ENCODE measurements at regions not wholly inside any gene's neighbourhood (a gene's known extent, or its start where the extent isn't known, plus 50 kb on each side); places are given as distances from the start of the nearest gene placed in this dataset.
"Not testable (repeated sequence)": the region's sequence is repeated elsewhere in the genome, so short reads cannot be mapped to it uniquely, and the experiment has no call there.

DNA sequence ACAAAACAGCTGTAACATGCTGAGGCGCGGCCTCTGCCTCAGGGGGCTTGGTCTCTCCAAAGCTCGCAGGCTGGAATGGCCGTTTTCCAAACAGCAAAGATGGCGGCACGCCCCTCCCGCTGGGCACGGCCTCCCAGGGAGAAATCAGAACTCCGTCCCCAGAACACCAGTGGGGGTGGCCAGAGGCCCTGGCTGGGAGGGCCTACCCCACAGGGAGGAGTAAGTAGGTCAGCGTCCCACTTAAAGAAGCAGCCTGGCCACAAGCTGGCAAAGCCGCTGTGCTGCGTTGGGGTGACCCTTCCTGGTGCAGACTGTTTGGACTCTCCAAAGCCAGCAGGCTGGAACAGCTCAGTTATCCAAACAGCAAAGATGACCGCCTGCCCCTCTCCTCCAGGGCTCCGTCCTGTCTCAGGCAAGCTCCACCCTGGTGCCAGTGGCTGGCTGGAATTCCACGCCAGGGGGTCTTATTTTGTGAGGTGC, 862.8 kb downstream of the TRIML1 start:
- TF ChIP-seq, protein P1, sequence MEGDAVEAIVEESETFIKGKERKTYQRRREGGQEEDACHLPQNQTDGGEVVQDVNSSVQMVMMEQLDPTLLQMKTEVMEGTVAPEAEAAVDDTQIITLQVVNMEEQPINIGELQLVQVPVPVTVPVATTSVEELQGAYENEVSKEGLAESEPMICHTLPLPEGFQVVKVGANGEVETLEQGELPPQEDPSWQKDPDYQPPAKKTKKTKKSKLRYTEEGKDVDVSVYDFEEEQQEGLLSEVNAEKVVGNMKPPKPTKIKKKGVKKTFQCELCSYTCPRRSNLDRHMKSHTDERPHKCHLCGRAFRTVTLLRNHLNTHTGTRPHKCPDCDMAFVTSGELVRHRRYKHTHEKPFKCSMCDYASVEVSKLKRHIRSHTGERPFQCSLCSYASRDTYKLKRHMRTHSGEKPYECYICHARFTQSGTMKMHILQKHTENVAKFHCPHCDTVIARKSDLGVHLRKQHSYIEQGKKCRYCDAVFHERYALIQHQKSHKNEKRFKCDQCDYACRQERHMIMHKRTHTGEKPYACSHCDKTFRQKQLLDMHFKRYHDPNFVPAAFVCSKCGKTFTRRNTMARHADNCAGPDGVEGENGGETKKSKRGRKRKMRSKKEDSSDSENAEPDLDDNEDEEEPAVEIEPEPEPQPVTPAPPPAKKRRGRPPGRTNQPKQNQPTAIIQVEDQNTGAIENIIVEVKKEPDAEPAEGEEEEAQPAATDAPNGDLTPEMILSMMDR (IDR thresholded peaks at IDR 0.05; ENCODE audit: low read depth, low read length), result no peak
- no peak overlapping the region for H3K4me3 ChIP-seq (ENCODE audit: low read depth, low read length)

DNA sequence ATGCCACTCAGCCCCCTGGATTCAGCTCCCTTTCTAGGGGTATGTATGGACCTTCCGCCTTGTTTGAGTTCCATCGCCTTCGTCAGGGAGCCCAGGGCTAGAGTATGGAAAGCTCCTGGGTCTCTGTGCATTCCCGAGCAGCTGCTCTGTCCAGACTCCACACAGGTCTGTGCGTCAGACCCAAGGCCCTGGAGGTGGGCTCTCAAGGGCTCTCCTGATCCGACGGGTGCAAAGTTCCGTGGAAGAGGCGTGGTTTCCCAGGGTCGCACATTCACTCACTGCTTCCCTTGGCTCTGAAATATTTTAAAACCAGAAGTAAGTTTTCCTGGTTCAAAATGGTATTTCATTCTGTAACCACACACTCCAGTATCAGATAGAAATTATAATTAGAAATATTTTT, 863.2 kb downstream of the TRIML1 start:
- TF ChIP-seq, protein P1 (IDR thresholded peaks at IDR 0.05; ENCODE audit: low read depth, low read length), result no peak
- no peak overlapping the region for H3K4me3 ChIP-seq (ENCODE audit: low read depth, low read length)

DNA sequence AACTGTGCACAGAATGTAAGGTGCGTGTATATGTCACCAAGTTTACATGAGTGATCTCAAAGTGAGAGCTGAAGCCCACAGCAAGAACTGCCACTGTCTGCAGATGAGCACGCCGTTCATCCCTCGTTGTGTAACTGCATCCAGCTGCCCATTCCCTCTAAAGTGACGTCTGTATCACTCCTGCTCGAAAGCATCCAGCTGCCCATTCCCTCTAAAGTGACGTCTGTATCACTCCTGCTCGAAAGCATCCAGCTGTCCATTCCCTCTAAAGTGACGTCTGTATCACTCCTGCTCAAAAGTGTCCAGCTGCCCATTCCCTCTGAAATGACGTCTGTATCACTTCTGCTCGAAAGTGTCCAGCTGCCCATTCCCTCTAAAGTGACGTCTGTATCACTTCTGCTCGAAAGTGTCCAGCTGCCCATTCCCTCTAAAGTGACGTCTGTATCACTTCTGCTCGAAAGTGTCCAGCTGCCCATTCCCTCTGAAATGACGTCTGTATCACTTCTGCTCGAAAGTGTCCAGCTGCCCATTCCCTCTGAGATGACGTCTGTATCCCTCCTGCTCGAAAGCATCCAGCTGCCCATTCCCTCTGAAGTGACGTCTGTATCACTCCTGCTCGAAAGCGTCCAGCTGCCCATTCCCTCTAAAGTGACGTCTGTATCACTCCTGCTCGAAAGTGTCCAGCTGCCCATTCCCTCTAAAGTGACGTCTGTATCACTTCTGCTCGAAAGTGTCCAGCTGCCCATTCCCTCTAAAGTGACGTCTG, 871.4 kb downstream of the TRIML1 start:
- H3K4me3 ChIP-seq (ENCODE audit: low read depth, low read length), result not testable (repeated sequence)

DNA sequence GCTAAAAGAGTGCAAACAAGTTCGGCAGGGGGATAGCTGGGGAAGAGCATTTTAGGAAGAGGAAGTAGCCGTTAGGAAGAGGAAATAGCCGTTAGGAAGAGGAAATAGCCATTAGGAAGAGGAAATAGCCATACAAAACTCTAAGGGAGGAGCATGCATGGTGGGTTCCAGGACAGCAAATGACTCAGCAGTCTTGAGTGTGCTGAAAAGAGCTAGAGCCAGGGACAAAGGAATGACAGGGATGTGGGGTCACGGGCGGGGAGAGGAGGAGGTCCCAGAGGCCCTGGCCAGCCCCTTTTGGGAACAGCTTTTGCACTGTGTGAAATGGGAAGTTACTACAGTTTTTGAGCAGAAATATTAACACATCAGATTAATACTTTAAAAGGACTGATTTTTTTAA, 882.6 kb downstream of the TRIML1 start:
- TF ChIP-seq, protein P1 (IDR thresholded peaks at IDR 0.05; ENCODE audit: low read depth, low read length), result no peak
- H3K4me3 ChIP-seq (ENCODE audit: low read depth, low read length), result no peak overlapping the region

DNA sequence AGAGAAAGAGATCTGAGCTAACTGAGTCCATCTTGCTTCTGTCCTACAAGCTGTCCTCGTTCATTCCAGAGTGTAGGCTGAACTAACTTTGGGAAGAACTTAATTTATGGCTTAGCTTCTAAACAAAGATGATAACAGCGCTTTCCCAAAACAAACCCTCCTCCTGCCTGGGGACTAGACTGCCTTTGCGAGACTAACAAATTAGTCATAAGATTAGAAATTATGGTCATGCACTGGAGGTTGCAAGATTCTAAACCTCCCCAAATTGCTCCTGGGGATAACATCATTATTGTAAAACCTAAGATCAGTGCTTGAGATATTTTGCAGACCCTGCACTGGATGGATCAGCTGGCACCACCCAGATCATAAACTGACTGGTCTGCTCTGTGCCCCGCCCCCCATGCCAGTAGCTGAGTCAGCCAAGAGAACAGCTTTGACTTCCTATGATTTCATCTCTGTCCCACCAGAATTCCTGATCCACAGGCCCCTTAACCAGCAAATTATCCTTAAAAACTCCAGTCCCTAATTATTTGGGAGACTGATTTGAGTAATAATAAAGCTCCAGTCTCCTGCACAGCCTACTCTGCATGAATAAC, 883.3 kb downstream of the TRIML1 start:
- 0 out of 2 replicates have a peak overlapping the region, but pooled peaks have one; percentile 8 for H3K4me3 ChIP-seq (ENCODE audit: low read depth, low read length)
- TF ChIP-seq, protein P1 (IDR thresholded peaks at IDR 0.05; ENCODE audit: low read depth, low read length), result no peak

DNA sequence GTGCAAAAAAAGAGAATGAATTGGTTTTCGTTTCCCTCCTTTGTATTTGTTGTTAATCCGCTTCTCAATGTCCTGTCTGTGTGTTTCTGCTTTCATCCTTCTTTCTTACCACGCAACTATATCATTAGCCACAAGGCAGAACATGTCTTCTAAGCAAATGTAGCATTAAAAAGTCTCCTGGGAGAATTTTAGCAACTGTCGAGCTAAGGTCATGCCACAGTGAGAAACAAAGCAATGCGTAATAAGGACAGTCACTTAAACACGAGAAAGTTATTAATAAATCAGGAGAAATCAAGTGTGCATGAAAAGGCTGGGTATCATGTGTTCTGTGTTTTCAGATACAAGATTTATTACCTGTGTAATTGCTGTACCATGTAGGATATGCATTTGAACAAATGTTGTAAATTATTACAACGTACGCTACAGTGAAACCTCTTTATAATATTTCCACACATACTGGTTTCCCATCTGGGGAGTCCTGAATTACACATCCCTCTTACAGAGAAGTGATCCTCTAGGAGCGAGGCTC, 890.8 kb downstream of the TRIML1 start:
- TF ChIP-seq, protein P1 (IDR thresholded peaks at IDR 0.05; ENCODE audit: low read depth, low read length), result no peak

DNA sequence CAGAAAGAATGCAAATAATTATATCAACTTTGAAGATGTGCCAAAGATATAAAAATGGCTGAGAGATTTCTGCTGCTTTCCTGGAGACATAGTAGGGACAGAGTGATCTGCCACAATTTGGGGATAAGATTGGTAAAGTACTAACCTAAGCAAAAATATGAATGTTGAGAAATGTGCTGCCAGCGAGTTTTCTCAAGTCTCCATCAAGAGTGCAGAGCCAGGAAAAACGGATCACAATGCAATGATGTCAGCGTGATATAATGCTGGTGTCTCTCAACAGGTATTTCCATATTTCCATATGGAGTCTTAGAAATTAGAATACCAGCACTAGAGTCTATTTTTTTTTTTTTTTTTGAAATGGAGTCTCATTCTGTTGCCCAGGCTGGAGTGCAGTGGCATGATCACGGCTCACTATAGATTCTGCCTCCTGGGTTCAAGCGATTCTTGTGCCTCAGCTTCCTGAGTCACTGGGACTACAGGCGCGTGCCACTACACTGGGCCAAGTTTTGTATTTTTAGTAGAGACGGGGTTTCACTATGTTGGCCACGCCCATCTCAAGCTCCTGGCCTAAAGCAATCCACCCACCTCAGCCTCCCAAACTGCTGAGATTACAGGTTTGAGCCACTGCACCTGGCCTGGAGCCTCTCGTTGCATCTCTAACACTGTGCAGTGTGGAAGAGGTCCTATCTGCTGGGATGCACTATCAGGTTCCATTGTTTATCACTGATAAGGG, 893.5 kb downstream of the TRIML1 start:
- TF ChIP-seq, protein P1 (IDR thresholded peaks at IDR 0.05; ENCODE audit: low read depth, low read length), result no peak
- H3K4me3 ChIP-seq (ENCODE audit: low read depth, low read length), result no peak overlapping the region

More for the DNA sequence above, 890.8 kb downstream of the TRIML1 start:
- no peak overlapping the region for H3K4me3 ChIP-seq (ENCODE audit: low read depth, low read length)

All from WI38 (cell line).